ENCODE measurements at regions not wholly inside any gene's neighbourhood (a gene's known extent, or its start where the extent isn't known, plus 50 kb on each side); places are given as distances from the start of the nearest gene placed in this dataset.

DNA sequence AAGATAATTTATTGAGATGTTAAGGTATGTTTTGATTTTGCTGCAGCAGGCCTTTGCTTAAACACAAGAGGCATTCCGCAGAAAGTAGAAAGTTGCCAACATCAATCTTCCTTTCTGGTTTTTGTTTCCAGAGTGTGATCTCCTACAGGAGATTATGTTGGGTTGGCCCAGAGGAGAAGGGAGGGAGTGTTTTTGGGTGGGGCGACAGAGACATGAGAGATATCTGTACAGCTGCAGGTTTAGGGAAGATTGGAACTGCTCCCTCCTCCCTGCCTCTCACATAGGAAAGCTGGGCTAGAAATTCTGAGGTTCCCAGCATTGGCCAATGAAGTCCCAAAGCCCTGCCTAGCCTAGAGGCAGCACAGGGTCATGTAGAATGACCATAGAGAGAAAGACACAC lies 211.0 kb downstream of the CEMIP2 start:
- TF ChIP-seq MYC (IDR thresholded peaks at IDR 0.05; ENCODE audit: low read depth, low read length) (no peak), POLR2A (IDR thresholded peaks at IDR 0.05; ENCODE audit: extremely low read depth, insufficient read length) (no peak), MAX (IDR thresholded peaks at IDR 0.05; ENCODE audit: low read depth, low read length) (no peak)
- TF ChIP-seq, protein P1, sequence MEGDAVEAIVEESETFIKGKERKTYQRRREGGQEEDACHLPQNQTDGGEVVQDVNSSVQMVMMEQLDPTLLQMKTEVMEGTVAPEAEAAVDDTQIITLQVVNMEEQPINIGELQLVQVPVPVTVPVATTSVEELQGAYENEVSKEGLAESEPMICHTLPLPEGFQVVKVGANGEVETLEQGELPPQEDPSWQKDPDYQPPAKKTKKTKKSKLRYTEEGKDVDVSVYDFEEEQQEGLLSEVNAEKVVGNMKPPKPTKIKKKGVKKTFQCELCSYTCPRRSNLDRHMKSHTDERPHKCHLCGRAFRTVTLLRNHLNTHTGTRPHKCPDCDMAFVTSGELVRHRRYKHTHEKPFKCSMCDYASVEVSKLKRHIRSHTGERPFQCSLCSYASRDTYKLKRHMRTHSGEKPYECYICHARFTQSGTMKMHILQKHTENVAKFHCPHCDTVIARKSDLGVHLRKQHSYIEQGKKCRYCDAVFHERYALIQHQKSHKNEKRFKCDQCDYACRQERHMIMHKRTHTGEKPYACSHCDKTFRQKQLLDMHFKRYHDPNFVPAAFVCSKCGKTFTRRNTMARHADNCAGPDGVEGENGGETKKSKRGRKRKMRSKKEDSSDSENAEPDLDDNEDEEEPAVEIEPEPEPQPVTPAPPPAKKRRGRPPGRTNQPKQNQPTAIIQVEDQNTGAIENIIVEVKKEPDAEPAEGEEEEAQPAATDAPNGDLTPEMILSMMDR (IDR thresholded peaks at IDR 0.05; ENCODE audit: low read depth, low read length): no peak
- no peak overlapping the region for H3K4me3 ChIP-seq (ENCODE audit: low read depth, low read length)
- no peak for DNase-seq (ENCODE audit: low read depth)

- H3K4me3 ChIP-seq (ENCODE audit: low read depth, low read length): no peak overlapping the region
- TF ChIP-seq POLR2A (IDR thresholded peaks at IDR 0.05; ENCODE audit: extremely low read depth, insufficient read length) (no peak), MAX (IDR thresholded peaks at IDR 0.05; ENCODE audit: low read depth, low read length) (no peak), MYC (IDR thresholded peaks at IDR 0.05; ENCODE audit: low read depth, low read length) (no peak)
- TF ChIP-seq, protein P1 (IDR thresholded peaks at IDR 0.05; ENCODE audit: low read depth, low read length): no peak
- DNase-seq (ENCODE audit: low read depth): no peak
Measured at GRCh38 chr9:71552480-71552879, 215.8 kb downstream of the CEMIP2 start.

- DNase-seq (ENCODE audit: low read depth): peak; percentile 1
- no peak overlapping the region for H3K4me3 ChIP-seq (ENCODE audit: low read depth, low read length)
- TF ChIP-seq, protein P1 (IDR thresholded peaks at IDR 0.05; ENCODE audit: low read depth, low read length): no peak
- no peak for TF ChIP-seq MYC (IDR thresholded peaks at IDR 0.05; ENCODE audit: low read depth, low read length)
- no peak for TF ChIP-seq POLR2A (IDR thresholded peaks at IDR 0.05; ENCODE audit: extremely low read depth, insufficient read length)
- no peak for TF ChIP-seq MAX (IDR thresholded peaks at IDR 0.05; ENCODE audit: low read depth, low read length)
Measured at GRCh38 chr9:71549023-71549422, 219.3 kb downstream of the CEMIP2 start.

DNA sequence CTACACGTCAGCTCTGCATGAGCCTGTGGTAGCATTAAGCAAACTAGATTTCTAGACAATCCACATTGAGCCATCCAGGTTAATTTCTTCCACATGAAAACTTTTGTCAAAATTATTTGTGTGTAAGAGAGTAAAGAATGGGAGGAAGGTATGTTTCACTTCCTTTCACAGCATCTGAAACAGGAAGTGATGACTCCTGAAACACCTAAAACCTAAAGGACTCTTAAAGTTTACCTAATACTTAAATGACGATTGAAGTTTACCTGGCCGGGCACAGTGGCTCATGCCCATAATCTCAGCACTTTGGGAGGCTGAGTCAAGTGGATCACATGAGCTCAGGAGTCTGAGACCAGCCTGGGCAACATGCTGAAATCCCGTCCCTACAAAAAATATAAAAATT lies 223.8 kb downstream of the CEMIP2 start:
- TF ChIP-seq POLR2A (IDR thresholded peaks at IDR 0.05; ENCODE audit: extremely low read depth, insufficient read length): no peak
- TF ChIP-seq, protein P1 (IDR thresholded peaks at IDR 0.05; ENCODE audit: low read depth, low read length): no peak
- TF ChIP-seq MYC (IDR thresholded peaks at IDR 0.05; ENCODE audit: low read depth, low read length): no peak
- no peak for TF ChIP-seq MAX (IDR thresholded peaks at IDR 0.05; ENCODE audit: low read depth, low read length)
- H3K4me3 ChIP-seq (ENCODE audit: low read depth, low read length): no peak overlapping the region
- DNase-seq (ENCODE audit: low read depth): no peak

GRCh38 chr9:71541436-71541835 lies 226.9 kb downstream of the CEMIP2 start:
- no peak overlapping the region for H3K4me3 ChIP-seq (ENCODE audit: low read depth, low read length)
- DNase-seq (ENCODE audit: low read depth): no peak

More at GRCh38 chr9:71541436-71541835, 226.9 kb downstream of the CEMIP2 start:
- TF ChIP-seq MYC (IDR thresholded peaks at IDR 0.05; ENCODE audit: low read depth, low read length) (no peak), MAX (IDR thresholded peaks at IDR 0.05; ENCODE audit: low read depth, low read length) (no peak), POLR2A (IDR thresholded peaks at IDR 0.05; ENCODE audit: extremely low read depth, insufficient read length) (no peak)
- TF ChIP-seq, protein P1 (IDR thresholded peaks at IDR 0.05; ENCODE audit: low read depth, low read length): no peak

Data from NB4 (cell line).